GM18867 (cell line): ENCODE measurements at regions not wholly inside any gene's neighbourhood (a gene's known extent, or its start where the extent isn't known, plus 50 kb on each side); places are given as distances from the start of the nearest gene placed in this dataset.
"Not testable (repeated sequence)": the region's sequence is repeated elsewhere in the genome, so short reads cannot be mapped to it uniquely, and the experiment has no call there.

Source experiments
- ATAC-seq: cut with Tn5 transposase; IDR thresholded peaks from one replicate; pipeline ENCODE4 v1.9.1; 2021; ENCODE audit warnings: mild to moderate bottlenecking, moderate library complexity; ENCODE audit not compliant: unreplicated experiment

DNA sequence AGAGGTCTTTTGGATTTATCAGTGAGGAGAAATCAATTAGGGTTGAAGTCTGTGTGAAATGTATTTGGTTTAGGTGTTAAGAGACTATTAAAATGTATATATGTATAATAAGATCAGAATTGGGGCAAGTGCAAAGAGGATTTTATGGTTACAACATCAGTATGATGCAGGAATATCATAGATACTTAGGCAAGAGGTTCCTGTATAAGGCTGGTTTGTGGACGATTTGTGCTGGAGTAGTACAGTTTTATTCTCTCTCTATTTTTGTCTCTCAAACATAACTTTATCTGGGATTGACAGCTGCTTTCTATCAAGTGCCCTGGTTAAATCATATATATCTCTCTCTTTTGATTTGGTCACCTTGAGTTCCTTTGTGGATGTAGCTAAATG, 142.5 kb downstream of the CTH start:
- ATAC-seq: no peak

DNA sequence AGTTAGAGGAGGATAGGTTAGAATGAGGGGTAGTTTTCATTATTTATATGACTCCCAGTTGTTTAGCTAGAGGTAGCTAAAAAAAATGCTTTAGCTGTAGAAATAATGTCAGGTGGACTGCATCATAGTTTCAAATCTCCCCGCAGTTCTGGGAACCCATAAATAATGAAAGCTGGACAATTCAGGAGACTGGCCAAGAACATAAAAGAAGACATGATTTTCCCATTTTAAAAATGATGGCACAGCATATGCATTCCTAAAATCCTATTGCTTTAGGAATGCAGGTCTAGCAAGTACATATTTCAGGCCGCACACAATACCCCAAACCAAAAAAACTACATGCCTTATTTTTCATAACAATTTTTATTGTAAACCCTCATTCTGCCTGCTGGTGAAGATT, 143.3 kb downstream of the CTH start:
- no peak for ATAC-seq

- ATAC-seq: no peak
Observed at GRCh38 chr1:70556541-70556940, 145.5 kb downstream of the CTH start.

GRCh38 chr1:70567167-70567566, 156.1 kb downstream of the CTH start:
- no peak for ATAC-seq

- no peak for ATAC-seq
Observed at GRCh38 chr1:70571191-70571590, 160.1 kb downstream of the CTH start.

DNA sequence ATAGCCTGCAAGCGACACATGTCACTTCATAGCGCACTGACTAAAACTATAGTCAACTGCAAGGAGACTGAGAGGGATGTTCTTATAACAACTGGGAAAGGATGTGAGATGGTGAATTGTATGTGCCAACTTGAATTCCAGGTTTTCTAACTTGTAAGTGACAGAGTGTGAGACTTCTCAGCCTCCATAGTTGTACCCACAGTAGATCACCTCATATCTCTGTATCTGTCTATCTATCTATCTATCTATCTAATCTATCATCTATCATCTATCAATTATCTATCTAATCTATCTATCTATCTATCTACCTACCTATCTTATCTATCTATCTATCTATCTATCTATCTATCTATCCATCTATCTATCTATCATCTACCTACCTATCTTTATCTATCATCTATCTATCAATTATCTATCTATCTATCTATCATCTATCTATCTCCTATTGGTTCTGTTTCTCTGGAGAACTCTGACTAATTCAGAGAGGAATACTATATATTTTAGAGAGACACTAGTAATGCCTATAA, 162.3 kb downstream of the CTH start:
- ATAC-seq: no peak

DNA sequence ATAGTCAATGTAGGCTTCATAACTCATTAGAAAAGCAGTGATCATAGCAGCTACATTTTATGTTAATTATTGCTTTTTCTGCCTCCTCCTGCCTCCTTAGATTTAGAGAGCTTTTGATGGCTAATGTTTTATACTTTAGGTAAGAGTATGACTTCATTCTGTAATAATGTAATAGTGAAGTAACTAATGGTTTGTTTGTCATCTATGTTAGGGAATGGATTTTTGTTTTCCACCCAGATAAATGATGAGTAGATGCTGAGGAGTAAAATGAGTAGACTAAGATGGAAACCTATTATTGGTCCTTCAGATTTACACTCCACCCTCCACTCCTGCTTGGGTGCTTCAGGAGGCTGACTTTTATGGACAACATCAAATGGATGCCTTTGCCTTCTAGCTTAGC, 170.6 kb downstream of the CTH start:
- ATAC-seq: no peak

DNA sequence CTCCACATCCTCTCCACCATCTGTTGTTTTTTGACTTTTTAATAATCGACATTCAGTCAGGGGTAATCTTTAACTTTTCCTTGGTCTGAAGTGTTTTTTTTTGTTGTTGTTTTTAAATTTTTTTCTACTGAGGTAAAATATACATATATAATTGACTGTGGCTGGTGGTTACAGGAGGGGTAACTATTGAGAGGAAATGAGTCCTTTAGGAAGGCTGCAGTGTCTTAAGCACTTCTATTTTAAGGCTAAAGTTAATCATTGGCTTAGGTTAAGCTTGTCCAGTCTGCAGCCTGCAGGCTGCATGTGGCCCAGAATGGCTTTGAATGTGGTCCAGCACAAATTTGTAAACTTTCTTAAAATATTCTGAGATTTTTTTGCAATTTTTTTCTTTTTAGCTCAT, 172.5 kb downstream of the CTH start:
- no peak for ATAC-seq

GRCh38 chr1:70586046-70586445, 175.0 kb downstream of the CTH start:
- ATAC-seq: no peak

GRCh38 chr1:70587872-70588366, 176.9 kb downstream of the CTH start:
- no peak for ATAC-seq

DNA sequence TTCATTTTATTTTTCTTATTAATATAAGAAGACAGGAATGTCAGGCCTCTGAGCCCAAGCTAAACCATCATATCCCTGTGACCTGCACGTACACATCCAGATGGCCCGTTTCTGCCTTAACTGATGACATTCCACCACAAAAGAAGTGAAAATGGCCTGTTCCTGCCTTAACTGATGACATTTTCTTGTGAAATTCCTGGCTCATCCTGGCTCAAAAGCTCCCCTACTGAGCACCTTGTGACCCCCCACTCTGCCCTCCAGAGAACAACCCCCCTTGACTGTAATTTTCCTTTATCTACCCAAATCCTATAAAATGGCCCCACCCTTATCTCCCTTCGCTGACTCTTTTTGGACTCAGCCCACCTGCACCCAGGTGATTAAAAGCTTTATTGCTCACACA, 182.5 kb downstream of the CTH start:
- ATAC-seq: not testable (repeated sequence)

- ATAC-seq: no peak
Observed at GRCh38 chr1:70608815-70609214, 197.7 kb downstream of the CTH start.

- ATAC-seq: not testable (repeated sequence)
Observed at GRCh38 chr1:70610164-70610563, 199.1 kb downstream of the CTH start.

GRCh38 chr1:70616946-70617345, 205.9 kb downstream of the CTH start:
- ATAC-seq: no peak

GRCh38 chr1:70617728-70618127, 206.7 kb downstream of the CTH start:
- no peak for ATAC-seq

GRCh38 chr1:70627910-70628309, 216.8 kb downstream of the CTH start:
- no peak for ATAC-seq

GRCh38 chr1:70628973-70629372, 217.9 kb downstream of the CTH start:
- ATAC-seq: no peak

- ATAC-seq: no peak
Observed at GRCh38 chr1:70633004-70633403, 221.9 kb downstream of the CTH start.

DNA sequence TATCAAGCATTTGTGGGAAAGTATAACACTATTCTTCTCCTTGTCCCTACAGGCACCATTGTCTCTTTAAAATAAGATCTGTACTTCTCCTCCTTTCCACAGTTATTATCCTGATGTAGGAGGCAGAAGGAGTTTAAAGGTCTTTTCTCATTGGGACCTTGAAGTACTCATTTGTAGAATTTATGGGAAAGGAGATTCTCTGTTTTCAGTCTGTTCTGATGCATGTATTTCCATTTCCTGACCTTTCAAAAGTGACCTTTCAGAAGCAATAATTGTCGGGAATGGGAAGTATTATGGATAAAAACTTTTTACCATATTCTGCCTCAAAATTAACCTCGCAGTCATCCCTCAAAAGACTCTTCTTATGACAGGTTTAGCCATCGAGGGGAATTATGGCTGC, 224.8 kb downstream of the CTH start:
- no peak for ATAC-seq

DNA sequence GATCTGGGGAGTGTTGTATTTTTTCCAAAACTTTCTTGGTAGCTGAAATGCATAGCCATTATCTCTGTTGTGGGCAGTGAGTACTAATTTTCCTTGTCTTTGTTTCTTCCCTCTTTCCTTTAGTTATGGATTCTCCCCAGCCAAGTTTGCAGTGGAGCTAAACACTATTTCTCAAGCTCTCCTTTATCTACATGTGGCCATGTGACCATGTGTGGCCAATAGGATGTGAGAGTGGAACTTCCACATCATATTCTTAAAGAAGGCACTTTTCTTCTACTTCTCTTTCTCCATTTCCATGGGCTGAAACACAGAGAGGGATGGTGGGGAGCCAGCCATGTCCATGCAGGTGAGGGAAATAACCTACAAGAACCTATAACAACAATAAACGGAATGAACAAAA, 230.8 kb downstream of the CTH start:
- ATAC-seq: no peak

DNA sequence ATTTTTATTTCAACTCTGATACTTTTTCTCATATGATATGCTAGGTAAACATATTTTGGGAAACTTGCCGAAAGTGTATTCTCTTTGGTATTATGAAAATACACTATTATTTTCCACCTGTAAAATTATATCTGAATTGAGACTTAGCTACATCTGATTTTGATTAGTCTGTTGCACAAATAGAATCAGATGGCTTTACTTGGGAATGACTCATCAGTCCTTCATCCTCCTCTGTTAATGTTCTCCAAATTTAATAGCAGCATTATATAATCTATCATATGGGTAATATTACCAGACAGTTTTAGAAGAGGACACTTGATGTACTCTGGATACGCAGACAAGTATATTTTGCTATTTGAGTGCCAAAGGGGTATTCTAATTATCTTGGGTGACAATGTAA, 245.3 kb downstream of the CTH start:
- ATAC-seq: no peak

DNA sequence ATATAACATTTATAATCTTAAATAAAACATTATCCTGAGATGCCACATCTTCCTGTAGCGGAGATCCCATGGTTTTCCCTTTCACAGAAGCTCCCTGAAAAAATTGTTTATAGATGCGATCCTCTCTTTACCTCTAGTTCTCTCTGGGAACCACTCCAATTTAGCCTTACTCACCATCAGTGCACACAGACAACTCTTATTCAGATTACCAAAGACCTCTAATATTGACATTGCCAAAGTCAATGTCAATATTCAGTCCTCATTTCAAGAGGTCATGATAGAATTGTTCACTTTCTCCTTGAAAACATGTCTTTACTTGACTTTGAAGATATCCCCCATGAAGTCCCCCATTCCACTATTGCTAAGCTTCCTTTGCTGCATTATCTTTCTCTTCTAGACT, 248.8 kb downstream of the CTH start:
- ATAC-seq: no peak

DNA sequence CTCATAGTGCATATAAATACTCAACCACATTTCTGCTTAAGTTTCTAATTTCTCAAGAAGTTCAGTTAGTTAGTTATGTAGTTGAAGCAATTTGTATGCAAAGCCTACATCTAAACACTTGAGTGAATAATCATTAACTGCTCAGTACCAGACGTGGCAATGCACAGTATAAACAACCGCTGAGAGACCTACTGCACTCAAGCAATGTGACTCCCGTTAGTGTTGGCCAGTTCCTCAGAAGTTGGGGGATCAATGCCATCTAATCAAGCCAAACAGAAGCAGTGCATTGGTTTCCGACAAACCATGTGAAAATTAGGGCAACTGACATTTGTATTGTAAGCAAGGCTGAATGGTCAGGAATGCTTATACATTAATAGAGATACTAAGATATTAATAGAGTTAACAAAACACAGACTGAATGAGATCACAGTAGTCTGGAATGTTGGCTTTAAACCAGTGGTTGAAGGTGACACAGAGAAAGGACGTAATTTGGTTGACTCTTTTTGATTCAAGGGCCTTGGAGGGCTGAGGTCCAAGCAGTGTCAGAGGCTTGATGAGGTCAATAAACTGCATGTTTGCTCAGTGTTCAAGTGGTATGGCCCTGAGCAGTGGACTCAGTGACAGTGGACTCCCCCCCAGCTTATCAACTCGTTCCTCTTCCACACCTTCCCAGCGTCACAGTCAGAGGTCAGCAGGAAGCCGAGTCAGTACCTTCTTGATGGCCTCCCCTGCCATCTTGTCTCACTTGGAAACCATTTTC, 255.5 kb downstream of the CTH start:
- no peak for ATAC-seq
